ENCODE measurements at regions not wholly inside any gene's neighbourhood (a gene's known extent, or its start where the extent isn't known, plus 50 kb on each side); places are given as distances from the start of the nearest gene placed in this dataset.

- Histone ChIP-seq H3K4me1 (peaks cover 0 to 11% (median 0%) of the 10 kb centered on the region in 6 donors), H3K27me3 (replicated peaks in 1 of 7) (no peaks in the 10 kb centered on the region), H3K27ac (no peak overlapping the region), H3K9me3 (no peaks in the 10 kb centered on the region), H3K4me3 (no peak overlapping the region), H3K36me3 (no peaks in the 10 kb centered on the region)
- intact Hi-C loops (cut with DNase I; ENCODE audit: low total_unique reads) = no loop called here
- 75 to 90% (median 89%) methylated on average over 3 of the region's 3 CpGs for WGBS, 5 donors
- TF ChIP-seq POLR2A (IDR thresholded peaks at IDR 0.05) (no peak), CTCF (IDR thresholded peaks at IDR 0.05 in 8 of 11, conservative IDR thresholded peaks at IDR 0.05 in 3 of 11) (no peak), POLR2AphosphoS5 (IDR thresholded peaks at IDR 0.05) (no peak)
- DNase-seq = no peak
Observed at GRCh38 chr20:18988701-18989100, 175.1 kb downstream of the SCP2D1 start.

GRCh38 chr20:18989736-18990474, 176.3 kb downstream of the SCP2D1 start:
- peak overlapping the region in 3 of 8 donors; percentile 5 to 56 (median 46) for H3K27ac ChIP-seq
- peaks cover 0 to 4% (median 0%) of the 10 kb centered on the region in 6 donors for H3K4me1 ChIP-seq
- no peaks in the 10 kb centered on the region for H3K9me3 ChIP-seq
- DNase-seq = no peak
- no peaks in the 10 kb centered on the region for H3K36me3 ChIP-seq
- no peak overlapping the region for H3K4me3 ChIP-seq
- intact Hi-C loops (cut with DNase I; ENCODE audit: low total_unique reads) = no loop called here
- no peaks in the 10 kb centered on the region for H3K27me3 ChIP-seq (replicated peaks in 1 of 7)
- WGBS, 5 donors = 59 to 89% (median 79%) methylated on average over 9 to 10 of the region's 10 CpGs
- TF ChIP-seq CTCF (IDR thresholded peaks at IDR 0.05 in 8 of 11, conservative IDR thresholded peaks at IDR 0.05 in 3 of 11) (no peak), POLR2A (IDR thresholded peaks at IDR 0.05) (no peak), POLR2AphosphoS5 (IDR thresholded peaks at IDR 0.05) (peak in 1 of 3 donors; percentile 49)

- intact Hi-C loops (cut with DNase I; ENCODE audit: low total_unique reads) = no loop called here
- H3K4me1 ChIP-seq = no peaks in the 10 kb centered on the region
- no peaks in the 10 kb centered on the region for H3K36me3 ChIP-seq
- no peak overlapping the region for H3K27ac ChIP-seq
- no peaks in the 10 kb centered on the region for H3K9me3 ChIP-seq
- no peak overlapping the region for H3K4me3 ChIP-seq
- DNase-seq = no peak
- TF ChIP-seq POLR2A (IDR thresholded peaks at IDR 0.05) = no peak
- no peak for TF ChIP-seq POLR2AphosphoS5 (IDR thresholded peaks at IDR 0.05)
- no peak for TF ChIP-seq CTCF (IDR thresholded peaks at IDR 0.05 in 8 of 11, conservative IDR thresholded peaks at IDR 0.05 in 3 of 11)
- 76 to 95% (median 81%) methylated on average over 2 of the region's 2 CpGs for WGBS, 5 donors
- H3K27me3 ChIP-seq (replicated peaks in 1 of 7) = no peaks in the 10 kb centered on the region
Observed at GRCh38 chr20:18991012-18991411, 177.4 kb downstream of the SCP2D1 start.

- 61 to 81% (median 67%) methylated on average over 1 of the region's 1 CpG for WGBS, 5 donors
- TF ChIP-seq POLR2A (IDR thresholded peaks at IDR 0.05) (no peak), CTCF (IDR thresholded peaks at IDR 0.05 in 8 of 11, conservative IDR thresholded peaks at IDR 0.05 in 3 of 11) (no peak), POLR2AphosphoS5 (IDR thresholded peaks at IDR 0.05) (no peak)
- no peaks in the 10 kb centered on the region for H3K4me1 ChIP-seq
Observed at GRCh38 chr20:18992418-18992817, 178.8 kb downstream of the SCP2D1 start.

More at GRCh38 chr20:18992418-18992817, 178.8 kb downstream of the SCP2D1 start:
- Histone ChIP-seq H3K27ac (no peak overlapping the region), H3K9me3 (no peaks in the 10 kb centered on the region), H3K4me3 (no peak overlapping the region), H3K27me3 (replicated peaks in 1 of 7) (no peaks in the 10 kb centered on the region), H3K36me3 (no peaks in the 10 kb centered on the region)
- DNase-seq = no peak
- intact Hi-C loops (cut with DNase I; ENCODE audit: low total_unique reads) = no loop called here
